H9 (cell line): ENCODE measurements at regions not wholly inside any gene's neighbourhood (a gene's known extent, or its start where the extent isn't known, plus 50 kb on each side); places are given as distances from the start of the nearest gene placed in this dataset.

Source experiments
- DNase-seq: peaks from one replicate; pipeline ENCODE4 v3.0.0-alpha.2; 2017
- H2AFZ ChIP-seq: one replicate; pipeline ENCODE4 v1.6.1; 2013; ENCODE audit warnings: mild to moderate bottlenecking, low read length, control low read depth, moderate library complexity
- H2AK5ac ChIP-seq: 2 replicates; pipeline ENCODE4 v1.6.1; 2013; ENCODE audit warnings: low read length, control low read depth, mixed read lengths; ENCODE audit not compliant: insufficient read length
- H2BK120ac ChIP-seq: one replicate; pipeline ENCODE4 v1.6.1; 2013; ENCODE audit warnings: low read depth, mild to moderate bottlenecking, low read length, control low read depth, inconsistent platforms; ENCODE audit not compliant: poor library complexity, severe bottlenecking
- H2BK12ac ChIP-seq: 2 replicates; pipeline ENCODE4 v1.6.1; 2013; ENCODE audit warnings: low read length, control low read depth, mixed read lengths, low read depth; ENCODE audit not compliant: insufficient read length
- H2BK15ac ChIP-seq: 2 replicates; pipeline ENCODE4 v1.6.1; 2013; ENCODE audit warnings: low read depth, low read length, control low read depth
- H2BK20ac ChIP-seq: one replicate; pipeline ENCODE4 v1.6.1; 2013; ENCODE audit warnings: low read depth, mild to moderate bottlenecking, low read length, control low read depth, inconsistent platforms; ENCODE audit not compliant: poor library complexity, severe bottlenecking
- H2BK5ac ChIP-seq: 2 replicates; pipeline ENCODE4 v1.6.1; 2013; ENCODE audit warnings: low read length, control low read depth, mixed read lengths; ENCODE audit not compliant: insufficient read length
- H3K14ac ChIP-seq: 2 replicates; pipeline ENCODE4 v1.6.1; 2013; ENCODE audit warnings: low read length, control low read depth; ENCODE audit not compliant: insufficient read depth
- H3K18ac ChIP-seq: 2 replicates; pipeline ENCODE4 v1.6.1; 2013; ENCODE audit warnings: low read depth, mild to moderate bottlenecking, mixed read lengths, low read length, control low read depth; ENCODE audit not compliant: insufficient read length
- H3K23ac ChIP-seq: 2 replicates; pipeline ENCODE4 v1.6.1; 2013; ENCODE audit warnings: low read length, control low read depth, mixed read lengths, low read depth; ENCODE audit not compliant: insufficient read length
- H3K23me2 ChIP-seq: 2 replicates; pipeline ENCODE4 v1.6.1; 2013; ENCODE audit warnings: low read depth, mild to moderate bottlenecking, mixed read lengths, low read length, control low read depth; ENCODE audit not compliant: insufficient read length, poor library complexity, severe bottlenecking
- H3K27ac ChIP-seq: 2 replicates; pipeline ENCODE4 v1.5.1; 2013; ENCODE audit warnings: low read length, control low read depth, mixed read lengths, low read depth; ENCODE audit not compliant: insufficient read length
- H3K27me3 ChIP-seq: 2 replicates; pipeline ENCODE4 v1.6.1; 2013; ENCODE audit warnings: low read length, control low read depth, inconsistent platforms; ENCODE audit not compliant: insufficient read depth
- H3K4ac ChIP-seq: 2 replicates; pipeline ENCODE4 v1.6.1; 2013; ENCODE audit warnings: low read depth, mild to moderate bottlenecking, control low read depth, inconsistent platforms, low read length, moderate library complexity
- H3K4me1 ChIP-seq: 2 replicates; pipeline ENCODE4 v1.6.1; 2013; ENCODE audit warnings: low read length, control low read depth, inconsistent platforms; ENCODE audit not compliant: insufficient read depth
- H3K4me2 ChIP-seq: 2 replicates; pipeline ENCODE4 v1.6.1; 2013; ENCODE audit warnings: low read length, control low read depth, mixed read lengths; ENCODE audit not compliant: insufficient read length, insufficient read depth
- H3K56ac ChIP-seq: 2 replicates; pipeline ENCODE4 v1.6.1; 2013; ENCODE audit warnings: low read depth, mild to moderate bottlenecking, mixed read lengths, low read length, control low read depth; ENCODE audit not compliant: insufficient read length
- H3K79me1 ChIP-seq: 2 replicates; pipeline ENCODE4 v1.6.1; 2013; ENCODE audit warnings: low read depth, mild to moderate bottlenecking, moderate library complexity, low read length, control low read depth, inconsistent platforms; ENCODE audit not compliant: insufficient read depth, poor library complexity, severe bottlenecking
- H3K79me2 ChIP-seq: 2 replicates; pipeline ENCODE4 v1.6.1; 2013; ENCODE audit warnings: low read length, control low read depth, inconsistent platforms; ENCODE audit not compliant: insufficient read depth
- H3K9ac ChIP-seq: 2 replicates; pipeline ENCODE4 v1.6.1; 2013; ENCODE audit warnings: low read length, control low read depth, mixed read lengths; ENCODE audit not compliant: insufficient read length; ENCODE audit errors: extremely low read depth
- H3K9me3 ChIP-seq: one replicate; pipeline ENCODE4 v1.6.1; 2013; ENCODE audit warnings: low read depth, low read length, inconsistent platforms; ENCODE audit not compliant: control insufficient read depth
- H3T11ph ChIP-seq: one replicate; pipeline ENCODE4 v1.6.1; 2013; ENCODE audit warnings: mild to moderate bottlenecking, low read length, control low read depth, inconsistent platforms
- H4K20me1 ChIP-seq: one replicate; pipeline ENCODE4 v1.6.1; 2013; ENCODE audit not compliant: control insufficient read depth, insufficient read length, insufficient read depth
- H4K5ac ChIP-seq: 2 replicates; pipeline ENCODE4 v1.6.1; 2013; ENCODE audit warnings: low read depth, mild to moderate bottlenecking, mixed read lengths, low read length, control low read depth; ENCODE audit not compliant: insufficient read length
- H4K8ac ChIP-seq: replicated peaks from 2 replicates; pipeline ENCODE4 v1.6.1; 2013; ENCODE audit warnings: low read length, control low read depth, mixed read lengths, low read depth; ENCODE audit not compliant: insufficient read length
- H4K91ac ChIP-seq: 2 replicates; pipeline ENCODE4 v1.6.1; 2013; ENCODE audit warnings: low read depth, mild to moderate bottlenecking, moderate library complexity, mixed read lengths, low read length, control low read depth; ENCODE audit not compliant: insufficient read length
- H3K27ac Mint-ChIP-seq, 3 experiments: 2 replicates in 2 of 3; 3 replicates in 1 of 3; pipeline ENCODE4 v1.8.0; 2020 to 2021; ENCODE audit warnings: mixed read lengths in 3 of 3, mild to moderate bottlenecking in 1 of 3, moderate library complexity in 1 of 3
- H3K27me3 Mint-ChIP-seq: 2 replicates; pipeline ENCODE4 v1.8.0; 2021; ENCODE audit warnings: low read depth, mild to moderate bottlenecking, moderate library complexity, mixed read lengths
- H3K36me3 Mint-ChIP-seq, 3 experiments: 2 replicates in 2 of 3; 3 replicates in 1 of 3; pipeline ENCODE4 v1.8.0; 2020 to 2021; ENCODE audit warnings: low read depth in 3 of 3, mixed read lengths in 3 of 3; ENCODE audit not compliant: insufficient read depth in 1 of 3
- H3K4me1 Mint-ChIP-seq, 2 experiments: 2 replicates each; pipeline ENCODE4 v1.8.0; 2020; ENCODE audit warnings: mixed read lengths in 2 of 2
- H3K4me3 Mint-ChIP-seq, 2 experiments: 2 replicates in 1 of 2; 3 replicates in 1 of 2; pipeline ENCODE4 v1.8.0; 2020 to 2021; ENCODE audit warnings: mild to moderate bottlenecking in 2 of 2, mixed read lengths in 2 of 2, moderate library complexity in 1 of 2
- H3K9me3 Mint-ChIP-seq, 2 experiments: 2 replicates in 1 of 2; 3 replicates in 1 of 2; pipeline ENCODE4 v1.8.0; 2020; ENCODE audit warnings: mild to moderate bottlenecking in 2 of 2, mixed read lengths in 2 of 2, moderate library complexity in 1 of 2
- WGBS: extraction: QIAGEN DNeasy Blood & Tissue Kit; methylation state at CpG from one replicate; pipeline ENCODE4 v1.1.7; 2013; ENCODE audit warnings: missing lambda C conversion rate, low lambda C conversion rate, mixed read lengths; ENCODE audit not compliant: insufficient read length; ENCODE audit errors: extremely low coverage; 5-methylcytosine and 5-hydroxymethylcytosine counted together
- TF ChIP-seq, protein P1 (sequence below): fragments of 200-600 bp; sonication (generic); conservative IDR thresholded peaks from 3 replicates; pipeline ENCODE4 v1.8.0; 2021; ENCODE audit warnings: antibody characterized with exemption, mild to moderate bottlenecking

DNA sequence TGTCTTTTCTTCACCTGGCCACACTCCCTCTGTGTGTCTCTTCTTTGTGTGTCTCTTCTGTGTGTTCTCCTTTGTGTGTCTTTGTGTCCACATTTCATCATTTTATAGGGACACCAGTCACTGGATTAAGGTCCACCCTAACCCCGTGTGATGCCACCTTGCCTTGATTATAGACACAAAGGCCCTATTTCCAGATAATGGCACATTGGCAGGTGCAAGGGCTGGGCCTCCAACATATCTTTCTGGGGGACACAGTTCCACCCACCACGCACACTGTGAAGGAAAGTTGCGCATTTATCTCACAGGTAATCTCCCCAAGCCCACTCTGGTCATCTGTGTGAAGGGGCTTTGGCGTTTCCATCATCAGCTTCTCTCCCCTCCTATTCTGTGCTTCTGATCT is 334.6 kb upstream of the IRX1 start:
- no peaks in the 10 kb centered on the region for H3K9me3 ChIP-seq
- no peak overlapping the region for H3K23ac ChIP-seq
- H2BK12ac ChIP-seq: no peak overlapping the region
- no peaks in the 10 kb centered on the region for H3K4me1 ChIP-seq
- no peaks in the 10 kb centered on the region for H3K27me3 ChIP-seq
- no peak overlapping the region; a peak in 1 of 7 replicates for H3K27ac Mint-ChIP-seq
- H3T11ph ChIP-seq: no peak overlapping the region
- no peak overlapping the region for H2BK20ac ChIP-seq
- H3K4me1 Mint-ChIP-seq: peaks cover 4 to 6% of the 10 kb centered on the region in 2 experiments; a peak in 2 of 4 replicates
- no peak overlapping the region for H4K8ac ChIP-seq
- no peak for DNase-seq
- no peak overlapping the region for H2AFZ ChIP-seq
- no peak overlapping the region for H2AK5ac ChIP-seq
- H3K27me3 Mint-ChIP-seq: peaks cover 3% of the 10 kb centered on the region
- no peak overlapping the region for H3K4ac ChIP-seq
- no peak overlapping the region for H4K5ac ChIP-seq
- H3K4me2 ChIP-seq: no peak overlapping the region
- H3K9me3 Mint-ChIP-seq: peaks cover 0 to 9% of the 10 kb centered on the region in 2 experiments; a peak in 2 of 5 replicates
- no CpG with 5 or more reads among the region's 4 CpGs for WGBS
- H3K79me2 ChIP-seq: no peaks in the 10 kb centered on the region
- no peak overlapping the region for H2BK15ac ChIP-seq
- H3K27ac ChIP-seq: no peak overlapping the region
- H3K36me3 Mint-ChIP-seq: 0 out of 7 replicates have a peak, but pooled peaks cover 0 to 2% (median 0%) of the 10 kb centered on the region in 3 experiments
- no peak overlapping the region for H3K4me3 Mint-ChIP-seq
- H3K14ac ChIP-seq: no peak overlapping the region
- H3K56ac ChIP-seq: no peak overlapping the region
- no peak overlapping the region for H3K9ac ChIP-seq
- H4K91ac ChIP-seq: no peak overlapping the region
- H2BK120ac ChIP-seq: no peak overlapping the region
- no peak overlapping the region for H2BK5ac ChIP-seq
- H3K23me2 ChIP-seq: no peaks in the 10 kb centered on the region
- no peaks in the 10 kb centered on the region for H3K79me1 ChIP-seq
- H3K18ac ChIP-seq: no peak overlapping the region
- TF ChIP-seq, protein P1, sequence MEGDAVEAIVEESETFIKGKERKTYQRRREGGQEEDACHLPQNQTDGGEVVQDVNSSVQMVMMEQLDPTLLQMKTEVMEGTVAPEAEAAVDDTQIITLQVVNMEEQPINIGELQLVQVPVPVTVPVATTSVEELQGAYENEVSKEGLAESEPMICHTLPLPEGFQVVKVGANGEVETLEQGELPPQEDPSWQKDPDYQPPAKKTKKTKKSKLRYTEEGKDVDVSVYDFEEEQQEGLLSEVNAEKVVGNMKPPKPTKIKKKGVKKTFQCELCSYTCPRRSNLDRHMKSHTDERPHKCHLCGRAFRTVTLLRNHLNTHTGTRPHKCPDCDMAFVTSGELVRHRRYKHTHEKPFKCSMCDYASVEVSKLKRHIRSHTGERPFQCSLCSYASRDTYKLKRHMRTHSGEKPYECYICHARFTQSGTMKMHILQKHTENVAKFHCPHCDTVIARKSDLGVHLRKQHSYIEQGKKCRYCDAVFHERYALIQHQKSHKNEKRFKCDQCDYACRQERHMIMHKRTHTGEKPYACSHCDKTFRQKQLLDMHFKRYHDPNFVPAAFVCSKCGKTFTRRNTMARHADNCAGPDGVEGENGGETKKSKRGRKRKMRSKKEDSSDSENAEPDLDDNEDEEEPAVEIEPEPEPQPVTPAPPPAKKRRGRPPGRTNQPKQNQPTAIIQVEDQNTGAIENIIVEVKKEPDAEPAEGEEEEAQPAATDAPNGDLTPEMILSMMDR: no peak
- no peaks in the 10 kb centered on the region for H4K20me1 ChIP-seq
